H1 (cell line): ENCODE measurements at regions not wholly inside any gene's neighbourhood (a gene's known extent, or its start where the extent isn't known, plus 50 kb on each side); places are given as distances from the start of the nearest gene placed in this dataset.

Experiments
- CTCF ChIA-PET: fragments of 300-600 bp; sonication (Branson Sonifier 250); formaldehyde crosslinking; loops from one replicate; lab custom pipeline; 2021; ENCODE audit not compliant: partially characterized antibody; lab: Charles Lee
- POLR2A ChIA-PET: fragments of 300-600 bp; sonication (Branson Sonifier 250); formaldehyde crosslinking; loops from one replicate; lab custom pipeline; 2021; ENCODE audit warnings: inconsistent platforms; ENCODE audit not compliant: partially characterized antibody; lab: Charles Lee
- DNase-seq, 2 experiments: peaks; one replicate each; pipeline versions ENCODE4 v3.0.0 to v3.0.0-alpha.2; 2010 to 2022; ENCODE audit warnings: low spot score in 2 of 2, low read depth in 1 of 2, mixed read lengths in 1 of 2
- FAIRE-seq: peaks from 2 replicates; lab custom pipeline; 2011; peaks lifted over from hg19 to GRCh38; lab: Jason Lieb, UNC
- H2AFZ ChIP-seq: 2 replicates; pipeline ENCODE4 v1.8.1; 2012; ENCODE audit warnings: low read length, inconsistent platforms
- H2AK5ac ChIP-seq: 2 replicates; pipeline ENCODE4 v1.6.1; 2013; ENCODE audit warnings: low read depth, low read length
- H2BK120ac ChIP-seq: replicated peaks from 2 replicates; pipeline ENCODE3; 2013; ENCODE audit warnings: low read depth, low read length, inconsistent platforms
- H2BK12ac ChIP-seq: 2 replicates; pipeline ENCODE4 v1.6.1; 2013; ENCODE audit warnings: low read depth, low read length
- H2BK15ac ChIP-seq: 2 replicates; pipeline ENCODE4 v1.6.1; 2013; ENCODE audit warnings: low read length
- H2BK20ac ChIP-seq: 2 replicates; pipeline ENCODE4 v1.6.1; 2013; ENCODE audit warnings: low read length
- H2BK5ac ChIP-seq: 2 replicates; pipeline ENCODE4 v1.6.1; 2013; ENCODE audit warnings: low read depth, low read length
- H3K14ac ChIP-seq: 2 replicates; pipeline ENCODE4 v1.6.1; 2013; ENCODE audit warnings: inconsistent platforms; ENCODE audit not compliant: insufficient read length
- H3K18ac ChIP-seq: 2 replicates; pipeline ENCODE4 v1.6.1; 2013; ENCODE audit warnings: low read length; ENCODE audit errors: extremely low read depth
- H3K23ac ChIP-seq: 2 replicates; pipeline ENCODE4 v1.6.1; 2013; ENCODE audit warnings: inconsistent platforms; ENCODE audit not compliant: insufficient read length
- H3K23me2 ChIP-seq: 2 replicates; pipeline ENCODE4 v1.6.1; 2013; ENCODE audit warnings: low read depth, low read length
- H3K27ac ChIP-seq: 2 replicates; pipeline ENCODE4 v1.6.1; 2011; ENCODE audit warnings: low read depth, low read length, inconsistent platforms
- H3K27me3 ChIP-seq, 4 experiments: replicated peaks in 1 of 4; 1 replicate in 1 of 4; 2 replicates in 3 of 4; pipeline versions ENCODE4 v1.6.1 to v1.8.1; 2011 to 2013; ENCODE audit warnings: low read length in 3 of 4, mild to moderate bottlenecking in 3 of 4, inconsistent platforms in 2 of 4, mixed read lengths in 2 of 4, moderate library complexity in 1 of 4; ENCODE audit not compliant: control insufficient read depth in 3 of 4, insufficient read depth in 3 of 4; ENCODE audit errors: extremely low read depth in 1 of 4
- H3K36me3 ChIP-seq, 4 experiments: 2 replicates each; pipeline versions ENCODE4 v1.6.1 to v1.8.1; 2011 to 2013; ENCODE audit warnings: mild to moderate bottlenecking in 4 of 4, low read length in 3 of 4, moderate library complexity in 2 of 4, control low read depth in 1 of 4, inconsistent platforms in 1 of 4; ENCODE audit not compliant: insufficient read depth in 4 of 4, control insufficient read depth in 2 of 4
- H3K4ac ChIP-seq: replicated peaks from 2 replicates; pipeline ENCODE3; 2013; ENCODE audit warnings: low read length, low read depth, mixed read lengths, inconsistent platforms; ENCODE audit not compliant: insufficient read length
- H3K4me1 ChIP-seq, 4 experiments: replicated peaks in 1 of 4; 1 replicate in 1 of 4; 2 replicates in 3 of 4; pipeline versions ENCODE4 v1.6.1 to v1.8.1; 2011 to 2013; ENCODE audit warnings: low read length in 3 of 4, inconsistent platforms in 2 of 4, mixed read lengths in 1 of 4; ENCODE audit not compliant: insufficient read depth in 4 of 4, control insufficient read depth in 3 of 4
- H3K4me2 ChIP-seq, 2 experiments: 2 replicates each; pipeline versions ENCODE4 v1.6.1 to v1.8.1; 2011 to 2013; ENCODE audit warnings: low read depth in 2 of 2, low read length in 2 of 2, control low read depth in 1 of 2, inconsistent platforms in 1 of 2, mild to moderate bottlenecking in 1 of 2; ENCODE audit not compliant: insufficient read depth in 1 of 2
- H3K4me3 ChIP-seq, 4 experiments: fragments of 200-600, 300-600 bp in 1 of 4; sonication (generic), shearing (Covaris generic), sonication (Bioruptor Twin) in 1 of 4; 2 replicates each; pipeline versions ENCODE4 v1.5.1 to v1.8.1; 2011 to 2016; ENCODE audit warnings: low read length in 4 of 4, low read depth in 3 of 4, control low read depth in 2 of 4, inconsistent platforms in 2 of 4, mild to moderate bottlenecking in 2 of 4, mixed read lengths in 1 of 4, moderate library complexity in 1 of 4; ENCODE audit not compliant: insufficient read depth in 2 of 4; ENCODE audit errors: extremely low read depth in 1 of 4
- H3K56ac ChIP-seq: replicated peaks from 2 replicates; pipeline ENCODE3; 2013; ENCODE audit warnings: low read depth, mild to moderate bottlenecking, mixed read lengths, low read length, inconsistent platforms; ENCODE audit not compliant: insufficient read length
- H3K79me1 ChIP-seq: 2 replicates; pipeline ENCODE4 v1.6.1; 2013; ENCODE audit warnings: low read depth, low read length, control low read depth
- H3K79me2 ChIP-seq, 2 experiments: 2 replicates each; pipeline versions ENCODE4 v1.6.1 to v1.8.1; 2012 to 2013; ENCODE audit warnings: low read length in 2 of 2, mild to moderate bottlenecking in 2 of 2, inconsistent platforms in 1 of 2; ENCODE audit not compliant: insufficient read depth in 2 of 2, control insufficient read depth in 1 of 2
- H3K9ac ChIP-seq, 4 experiments: replicated peaks in 1 of 4; 1 replicate in 1 of 4; 2 replicates in 3 of 4; pipeline versions ENCODE4 v1.6.1 to v1.8.1; 2011 to 2013; ENCODE audit warnings: low read depth in 3 of 4, low read length in 3 of 4, control low read depth in 2 of 4, mild to moderate bottlenecking in 2 of 4, moderate library complexity in 2 of 4, inconsistent platforms in 1 of 4; ENCODE audit errors: extremely low read depth in 1 of 4
- H3K9me3 ChIP-seq, 2 experiments: 2 replicates each; pipeline versions ENCODE4 v1.6.1 to v1.8.1; 2012 to 2013; ENCODE audit warnings: mild to moderate bottlenecking in 2 of 2, moderate library complexity in 2 of 2, control low read depth in 1 of 2, inconsistent platforms in 1 of 2, low read depth in 1 of 2, low read length in 1 of 2, mixed read lengths in 1 of 2; ENCODE audit not compliant: insufficient read depth in 2 of 2
- H4K20me1 ChIP-seq, 2 experiments: replicated peaks in 1 of 2; 2 replicates each; pipeline versions ENCODE3 to v1.8.1; 2011 to 2013; ENCODE audit warnings: inconsistent platforms in 2 of 2, low read length in 2 of 2, mild to moderate bottlenecking in 1 of 2; ENCODE audit not compliant: insufficient read depth in 2 of 2, control insufficient read depth in 1 of 2
- H4K5ac ChIP-seq: 2 replicates; pipeline ENCODE4 v1.6.1; 2013; ENCODE audit warnings: low read length, low read depth, mixed read lengths, inconsistent platforms; ENCODE audit not compliant: insufficient read length
- H4K8ac ChIP-seq: 2 replicates; pipeline ENCODE4 v1.8.0; 2013; ENCODE audit warnings: mild to moderate bottlenecking, moderate library complexity, low read length, inconsistent platforms; ENCODE audit not compliant: insufficient read depth; ENCODE audit errors: extremely low read depth
- H4K91ac ChIP-seq: replicated peaks from 2 replicates; pipeline ENCODE3; 2013; ENCODE audit warnings: low read length, mixed read lengths, inconsistent platforms; ENCODE audit not compliant: insufficient read length
- RXRA ChIP-seq: IDR thresholded peaks from 2 replicates; pipeline ENCODE4 v1.6.1; 2011; ENCODE audit warnings: low read depth, mild to moderate bottlenecking, low read length, moderate library complexity; ENCODE audit not compliant: insufficient read depth
- SIRT6 ChIP-seq: IDR thresholded peaks from one replicate; pipeline ENCODE4 v1.7.1; 2012; ENCODE audit warnings: low read length, inconsistent platforms
- WGBS, 2 experiments: shearing (Covaris generic) in 1 of 2; methylation state at CpG; one replicate each; pipeline versions ENCODE4 v1.1.6 to v1.1.7; 2013 to 2015; ENCODE audit warnings: low lambda C conversion rate in 2 of 2, mixed read lengths in 2 of 2, inconsistent platforms in 1 of 2, low coverage in 1 of 2, missing lambda C conversion rate in 1 of 2; ENCODE audit not compliant: insufficient replicate concordance in 2 of 2, insufficient coverage in 1 of 2, insufficient read length in 1 of 2; ENCODE audit errors: extremely low coverage in 1 of 2, missing lambda C conversion rate in 1 of 2; 5-methylcytosine and 5-hydroxymethylcytosine counted together

- Histone ChIP-seq H2BK120ac (no peak overlapping the region), H2BK20ac (no peak overlapping the region), H3K4me2 (no peak overlapping the region), H3K18ac (no peak overlapping the region), H3K9me3 (0 out of 4 replicates have a peak, but pooled peaks cover 0 to 3% of the 10 kb centered on the region in 2 experiments), H2BK5ac (no peak overlapping the region), H3K27ac (no peak overlapping the region), H2AFZ (no peak overlapping the region), H3K56ac (no peak overlapping the region), H3K14ac (no peak overlapping the region), H3K27me3 (no peaks in the 10 kb centered on the region), H3K4me1 (peaks cover 0 to 3% (median 0%) of the 10 kb centered on the region in 4 experiments; a peak in 1 of 7 replicates), H3K36me3 (no peaks in the 10 kb centered on the region), H3K23ac (no peak overlapping the region), H3K4ac (no peak overlapping the region), H3K79me1 (no peaks in the 10 kb centered on the region), H4K91ac (no peak overlapping the region), H3K4me3 (no peak overlapping the region), H3K9ac (no peak overlapping the region), H2BK15ac (no peak overlapping the region), H2AK5ac (no peak overlapping the region), H4K5ac (no peak overlapping the region), H4K8ac (no peak overlapping the region), H4K20me1 (no peaks in the 10 kb centered on the region), H3K79me2 (no peaks in the 10 kb centered on the region), H2BK12ac (no peak overlapping the region), H3K23me2 (no peaks in the 10 kb centered on the region)
- POLR2A ChIA-PET = no interaction called here
- WGBS, 2 experiments = 89% methylated on average over 8 of the region's 9 CpGs; no CpG with 5 or more reads in 1 of the 2 experiments
- FAIRE-seq (no peak), DNase-seq (no peak)
- CTCF ChIA-PET = no interaction called here
- TF ChIP-seq RXRA = no peak
- no peak for TF ChIP-seq SIRT6
These were observed 569.4 kb downstream of the BCOR start for GRCh38 chrX:39528161-39528916.
